Chondrocyte (in vitro differentiated cells): ENCODE measurements at regions not wholly inside any gene's neighbourhood (a gene's known extent, or its start where the extent isn't known, plus 50 kb on each side); places are given as distances from the start of the nearest gene placed in this dataset.

Experiments used
- DNase-seq: peaks from one replicate; pipeline ENCODE4 v3.0.0; 2021; ENCODE audit warnings: mixed read lengths, low spot score
- H3K27ac Mint-ChIP-seq: one replicate; pipeline ENCODE4 v1.8.0; 2021; ENCODE audit warnings: mild to moderate bottlenecking, moderate library complexity, mixed read lengths; ENCODE audit not compliant: unreplicated experiment
- H3K27me3 Mint-ChIP-seq: 2 replicates; pipeline ENCODE4 v1.8.0; 2021; ENCODE audit warnings: low read depth, mixed read lengths
- H3K36me3 Mint-ChIP-seq: 2 replicates; pipeline ENCODE4 v1.8.0; 2021; ENCODE audit warnings: low read depth, mixed read lengths
- H3K4me1 Mint-ChIP-seq: 2 replicates; pipeline ENCODE4 v1.8.0; 2021; ENCODE audit warnings: low read depth, mild to moderate bottlenecking, mixed read lengths
- H3K4me3 Mint-ChIP-seq: one replicate; pipeline ENCODE4 v1.8.0; 2021; ENCODE audit warnings: mild to moderate bottlenecking, moderate library complexity, mixed read lengths; ENCODE audit not compliant: unreplicated experiment
- H3K9me3 Mint-ChIP-seq: 2 replicates; pipeline ENCODE4 v1.8.0; 2021; ENCODE audit warnings: low read depth, mixed read lengths
- TF ChIP-seq, protein P1 (sequence below): fragments of 200-600 bp; sonication (generic); IDR thresholded peaks from 2 replicates; pipeline ENCODE4 v1.5.0; 2021; ENCODE audit warnings: antibody characterized with exemption, mild to moderate bottlenecking, moderate library complexity

- no peak overlapping the region for H3K27ac Mint-ChIP-seq
- H3K27me3 Mint-ChIP-seq = no peaks in the 10 kb centered on the region
- H3K4me3 Mint-ChIP-seq = no peak overlapping the region
- no peak for DNase-seq
- TF ChIP-seq, protein P1, sequence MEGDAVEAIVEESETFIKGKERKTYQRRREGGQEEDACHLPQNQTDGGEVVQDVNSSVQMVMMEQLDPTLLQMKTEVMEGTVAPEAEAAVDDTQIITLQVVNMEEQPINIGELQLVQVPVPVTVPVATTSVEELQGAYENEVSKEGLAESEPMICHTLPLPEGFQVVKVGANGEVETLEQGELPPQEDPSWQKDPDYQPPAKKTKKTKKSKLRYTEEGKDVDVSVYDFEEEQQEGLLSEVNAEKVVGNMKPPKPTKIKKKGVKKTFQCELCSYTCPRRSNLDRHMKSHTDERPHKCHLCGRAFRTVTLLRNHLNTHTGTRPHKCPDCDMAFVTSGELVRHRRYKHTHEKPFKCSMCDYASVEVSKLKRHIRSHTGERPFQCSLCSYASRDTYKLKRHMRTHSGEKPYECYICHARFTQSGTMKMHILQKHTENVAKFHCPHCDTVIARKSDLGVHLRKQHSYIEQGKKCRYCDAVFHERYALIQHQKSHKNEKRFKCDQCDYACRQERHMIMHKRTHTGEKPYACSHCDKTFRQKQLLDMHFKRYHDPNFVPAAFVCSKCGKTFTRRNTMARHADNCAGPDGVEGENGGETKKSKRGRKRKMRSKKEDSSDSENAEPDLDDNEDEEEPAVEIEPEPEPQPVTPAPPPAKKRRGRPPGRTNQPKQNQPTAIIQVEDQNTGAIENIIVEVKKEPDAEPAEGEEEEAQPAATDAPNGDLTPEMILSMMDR = no peak
- peaks cover 3% of the 10 kb centered on the region for H3K4me1 Mint-ChIP-seq
- peaks cover 2% of the 10 kb centered on the region for H3K9me3 Mint-ChIP-seq
- H3K36me3 Mint-ChIP-seq = no peaks in the 10 kb centered on the region
These were observed 424.7 kb upstream of the PDZRN3 start for GRCh38 chr3:74049444-74049843.

- no peak overlapping the region for H3K27ac Mint-ChIP-seq
- no peaks in the 10 kb centered on the region for H3K36me3 Mint-ChIP-seq
- no peaks in the 10 kb centered on the region for H3K27me3 Mint-ChIP-seq
- TF ChIP-seq, protein P1 = no peak
- DNase-seq = no peak
- peaks cover 2% of the 10 kb centered on the region for H3K9me3 Mint-ChIP-seq
- no peak overlapping the region for H3K4me3 Mint-ChIP-seq
- H3K4me1 Mint-ChIP-seq = peaks cover 3% of the 10 kb centered on the region
These were observed 424.0 kb upstream of the PDZRN3 start for GRCh38 chr3:74048699-74049098.

DNA sequence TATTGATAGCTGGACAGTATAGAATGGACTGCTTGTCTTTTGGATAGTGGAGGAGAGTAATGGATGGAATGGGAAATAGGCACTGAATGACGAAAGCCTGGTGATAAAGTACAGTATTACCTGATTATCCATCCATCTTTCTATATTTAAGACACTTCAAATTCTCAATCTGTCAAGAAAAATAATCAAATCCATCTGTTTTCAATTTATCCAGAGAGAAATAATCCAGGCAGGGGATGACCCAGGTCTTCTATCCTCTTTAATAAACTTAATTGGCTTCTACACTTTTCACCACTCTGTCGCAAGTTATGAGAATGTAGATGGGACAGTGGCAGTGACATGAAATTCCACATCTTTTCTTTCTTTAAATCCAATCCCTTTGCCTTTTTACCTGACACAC lies 420.3 kb upstream of the PDZRN3 start:
- Mint-ChIP-seq H3K27me3 (peaks cover 1% of the 10 kb centered on the region), H3K4me1 (peaks cover 3% of the 10 kb centered on the region), H3K9me3 (no peaks in the 10 kb centered on the region), H3K36me3 (no peaks in the 10 kb centered on the region), H3K27ac (no peak overlapping the region), H3K4me3 (no peak overlapping the region)
- TF ChIP-seq, protein P1 = no peak
- no peak for DNase-seq

- H3K27ac Mint-ChIP-seq = no peak overlapping the region
- H3K27me3 Mint-ChIP-seq = peaks cover 5% of the 10 kb centered on the region
- no peak for DNase-seq
- H3K4me3 Mint-ChIP-seq = no peak overlapping the region
- no peaks in the 10 kb centered on the region for H3K36me3 Mint-ChIP-seq
- TF ChIP-seq, protein P1 = no peak
- H3K4me1 Mint-ChIP-seq = no peaks in the 10 kb centered on the region
- H3K9me3 Mint-ChIP-seq = no peaks in the 10 kb centered on the region
These were observed 416.4 kb upstream of the PDZRN3 start for GRCh38 chr3:74041068-74041675.

- Mint-ChIP-seq H3K4me1 (no peaks in the 10 kb centered on the region), H3K9me3 (no peaks in the 10 kb centered on the region), H3K27me3 (peaks cover 5% of the 10 kb centered on the region), H3K27ac (no peak overlapping the region), H3K36me3 (no peaks in the 10 kb centered on the region), H3K4me3 (no peak overlapping the region)
- no peak for DNase-seq
- TF ChIP-seq, protein P1 = no peak
These were observed 414.4 kb upstream of the PDZRN3 start for GRCh38 chr3:74039105-74039504.
